HG03135 (cell line): ENCODE measurements at regions not wholly inside any gene's neighbourhood (a gene's known extent, or its start where the extent isn't known, plus 50 kb on each side); places are given as distances from the start of the nearest gene placed in this dataset.
"Not testable (repeated sequence)": the region's sequence is repeated elsewhere in the genome, so short reads cannot be mapped to it uniquely, and the experiment has no call there.

Experiments used
- ATAC-seq: cut with Tn5 transposase; IDR thresholded peaks from one replicate; pipeline ENCODE4 v1.9.1; 2021; ENCODE audit warnings: mild to moderate bottlenecking, moderate library complexity; ENCODE audit not compliant: unreplicated experiment

- no peak for ATAC-seq
These were observed 348.0 kb downstream of the NPR3 start for GRCh38 chr5:33059081-33059480.

GRCh38 chr5:33065131-33065530 lies 354.0 kb downstream of the NPR3 start:
- ATAC-seq: no peak

GRCh38 chr5:33067291-33067690 lies 356.2 kb downstream of the NPR3 start:
- no peak for ATAC-seq

GRCh38 chr5:33068786-33069185 lies 357.7 kb downstream of the NPR3 start:
- no peak for ATAC-seq

GRCh38 chr5:33072296-33072695 lies 361.2 kb downstream of the NPR3 start:
- no peak for ATAC-seq

GRCh38 chr5:33072726-33073125 lies 361.6 kb downstream of the NPR3 start:
- ATAC-seq: no peak

GRCh38 chr5:33073881-33074327 lies 362.8 kb downstream of the NPR3 start:
- no peak for ATAC-seq

- no peak for ATAC-seq
These were observed 363.4 kb downstream of the NPR3 start for GRCh38 chr5:33074548-33074947.

- ATAC-seq: no peak
These were observed 364.6 kb downstream of the NPR3 start for GRCh38 chr5:33075731-33076130.

GRCh38 chr5:33079548-33079947 lies 361.2 kb upstream of the TARS1 start:
- no peak for ATAC-seq

- ATAC-seq: no peak
These were observed 360.5 kb upstream of the TARS1 start for GRCh38 chr5:33080287-33080686.

- no peak for ATAC-seq
These were observed 352.6 kb upstream of the TARS1 start for GRCh38 chr5:33088176-33088575.

- ATAC-seq: no peak
These were observed 349.0 kb upstream of the TARS1 start for GRCh38 chr5:33091571-33092363.

- no peak for ATAC-seq
These were observed 348.0 kb upstream of the TARS1 start for GRCh38 chr5:33092719-33093118.

- ATAC-seq: no peak
These were observed 338.2 kb upstream of the TARS1 start for GRCh38 chr5:33102551-33102950.

- ATAC-seq: no peak
These were observed 335.2 kb upstream of the TARS1 start for GRCh38 chr5:33105521-33105941.

- ATAC-seq: not testable (repeated sequence)
These were observed 330.3 kb upstream of the TARS1 start for GRCh38 chr5:33110496-33110895.

- no peak for ATAC-seq
These were observed 326.4 kb upstream of the TARS1 start for GRCh38 chr5:33114361-33114760.

GRCh38 chr5:33115467-33115866 lies 325.3 kb upstream of the TARS1 start:
- ATAC-seq: no peak

- no peak for ATAC-seq
These were observed 321.9 kb upstream of the TARS1 start for GRCh38 chr5:33118761-33119415.

- no peak for ATAC-seq
These were observed 320.1 kb upstream of the TARS1 start for GRCh38 chr5:33120671-33121070.

GRCh38 chr5:33129309-33129708 lies 311.5 kb upstream of the TARS1 start:
- ATAC-seq: no peak
